ENCODE measurements at regions not wholly inside any gene's neighbourhood (a gene's known extent, or its start where the extent isn't known, plus 50 kb on each side); places are given as distances from the start of the nearest gene placed in this dataset.

GRCh38 chr6:1081551-1082284 lies 230.2 kb upstream of the FOXQ1 start:
- DNase-seq: no peak

GRCh38 chr6:1080453-1081337 lies 231.2 kb upstream of the FOXQ1 start:
- no peak for DNase-seq

- no peak for DNase-seq
Observed at GRCh38 chr6:1079525-1079924, 232.4 kb upstream of the FOXQ1 start.

GRCh38 chr6:1077478-1078416 lies 234.2 kb upstream of the FOXQ1 start:
- DNase-seq: no peak

- no peak for DNase-seq
Observed at GRCh38 chr6:1076531-1077459, 235.1 kb upstream of the FOXQ1 start.

GRCh38 chr6:1075880-1076279 lies 236.0 kb upstream of the FOXQ1 start:
- no peak for DNase-seq

- DNase-seq: no peak
Observed at GRCh38 chr6:1075444-1075843, 236.5 kb upstream of the FOXQ1 start.

- no peak for DNase-seq
Observed at GRCh38 chr6:1070085-1070521, 241.8 kb upstream of the FOXQ1 start.

GRCh38 chr6:1068905-1069304 lies 243.0 kb upstream of the FOXQ1 start:
- no peak for DNase-seq

GRCh38 chr6:1068068-1068467 lies 243.8 kb upstream of the FOXQ1 start:
- DNase-seq: no peak

- DNase-seq: no peak
Observed at GRCh38 chr6:1067346-1067745, 244.6 kb upstream of the FOXQ1 start.

- no peak for DNase-seq
Observed at GRCh38 chr6:1066449-1067090, 245.3 kb upstream of the FOXQ1 start.

- no peak for DNase-seq
Observed at GRCh38 chr6:1065986-1066385, 245.9 kb upstream of the FOXQ1 start.

GRCh38 chr6:1063671-1064355 lies 248.1 kb upstream of the FOXQ1 start:
- no peak for DNase-seq

GRCh38 chr6:1062786-1063545 lies 248.9 kb upstream of the FOXQ1 start:
- DNase-seq: no peak

GRCh38 chr6:1059596-1059995 lies 252.3 kb upstream of the FOXQ1 start:
- no peak for DNase-seq

- DNase-seq: no peak
Observed at GRCh38 chr6:1057490-1058135, 254.3 kb upstream of the FOXQ1 start.

GRCh38 chr6:1055015-1055921 lies 256.6 kb upstream of the FOXQ1 start:
- no peak for DNase-seq

All from SHP77 treated with DMSO at 0.1 percent for 48 hours (cell line).